K562 (cell line): ENCODE measurements at regions not wholly inside any gene's neighbourhood (a gene's known extent, or its start where the extent isn't known, plus 50 kb on each side); places are given as distances from the start of the nearest gene placed in this dataset.

Experiments used
- ATAC-seq: fragments of 200-7000 bp; cut with Tn5 transposase; 3 replicates; pipeline ENCODE4 v1.9.1; 2020; ENCODE audit warnings: moderate library complexity
- BruUV-seq: library from RNA; stranded (reverse); fragments of 400-500 nt; replicated peaks from 2 replicates; lab custom pipeline; 2021; lab: Mats Ljungman, UMichigan
- CTCF ChIA-PET: fragments of 300-600 bp; formaldehyde crosslinking; extraction: SDS; loops from one replicate; lab custom pipeline; 2021; ENCODE audit warnings: low intra/inter-chr PET ratio; lab: Yijun Ruan, JAX
- POLR2A ChIA-PET: fragments of 300-600, 350-650 bp; sonication (Branson Sonifier 250); formaldehyde crosslinking; extraction: SDS; loops from one replicate; lab custom pipeline; 2021; ENCODE audit warnings: antibody characterized with exemption, inconsistent platforms; lab: Yijun Ruan, JAX
- DNase-seq, 4 experiments: peaks; one replicate each; pipeline versions ENCODE4 v3.0.0 to v3.0.0-alpha.2; 2011 to 2018; ENCODE audit warnings: low spot score in 3 of 4, mixed read lengths in 3 of 4; ENCODE audit errors: extremely low read depth in 1 of 4
- FAIRE-seq: peaks from 2 replicates; lab custom pipeline; 2011; peaks lifted over from hg19 to GRCh38; lab: Jason Lieb, UNC
- H2AFZ ChIP-seq: 2 replicates; pipeline ENCODE4 v1.6.0; 2011; ENCODE audit warnings: low read depth, low read length, control low read depth, inconsistent platforms
- H3K27ac ChIP-seq: fragments of 200-600 bp; 3 replicates; pipeline ENCODE4 v1.8.0; 2011; ENCODE audit warnings: low read depth, mild to moderate bottlenecking, control low read depth, inconsistent platforms, low read length, moderate library complexity, mixed read lengths; ENCODE audit errors: extremely low read depth
- H3K27me3 ChIP-seq, 2 experiments: fragments of 300-600 bp in 1 of 2; 2 replicates in 1 of 2; 3 replicates in 1 of 2; pipeline versions ENCODE4 v1.6.0 to v1.8.0; 2011; ENCODE audit warnings: inconsistent platforms in 2 of 2, low read length in 2 of 2, mild to moderate bottlenecking in 1 of 2, mixed read lengths in 1 of 2, moderate library complexity in 1 of 2; ENCODE audit not compliant: control insufficient read depth in 2 of 2, insufficient read depth in 2 of 2
- H3K36me3 ChIP-seq: fragments of 300-600 bp; 3 replicates; pipeline ENCODE4 v1.8.0; 2011; ENCODE audit warnings: mild to moderate bottlenecking, low read length, inconsistent platforms; ENCODE audit not compliant: control insufficient read depth, insufficient read depth
- H3K4me1 ChIP-seq, 2 experiments: fragments of 200-600 bp in 1 of 2; replicated peaks in 1 of 2; 2 replicates in 1 of 2; 3 replicates in 1 of 2; pipeline versions ENCODE4 v1.5.1 to v1.8.0; 2011; ENCODE audit warnings: inconsistent platforms in 2 of 2, low read length in 2 of 2, mild to moderate bottlenecking in 1 of 2, mixed read lengths in 1 of 2, moderate library complexity in 1 of 2; ENCODE audit not compliant: control insufficient read depth in 2 of 2, insufficient read depth in 2 of 2
- H3K4me2 ChIP-seq: 2 replicates; pipeline ENCODE4 v1.6.1; 2011; ENCODE audit warnings: low read length, control low read depth, inconsistent platforms, mixed read lengths; ENCODE audit not compliant: insufficient read depth
- H3K4me3 ChIP-seq: fragments of 200-600 bp; sonication (generic), shearing (Covaris generic); 2 replicates; pipeline ENCODE4 v1.5.1; 2016; ENCODE audit warnings: control low read depth, inconsistent platforms
- H3K79me2 ChIP-seq: fragments of 200-600 bp; 3 replicates; pipeline ENCODE4 v1.8.0; 2011; ENCODE audit warnings: low read length, inconsistent platforms; ENCODE audit not compliant: control insufficient read depth, insufficient read depth
- H3K9ac ChIP-seq, 2 experiments: 2 replicates each; pipeline versions ENCODE4 v1.6.0 to v1.6.1; 2011; ENCODE audit warnings: low read depth in 2 of 2, low read length in 2 of 2, control low read depth in 1 of 2, inconsistent platforms in 1 of 2, mild to moderate bottlenecking in 1 of 2, mixed read lengths in 1 of 2; ENCODE audit not compliant: insufficient read depth in 1 of 2
- H3K9me1 ChIP-seq: one replicate; pipeline ENCODE4 v1.6.0; 2011; ENCODE audit warnings: inconsistent platforms, mild to moderate bottlenecking, low read length, moderate library complexity; ENCODE audit not compliant: control insufficient read depth, insufficient read depth
- H3K9me3 ChIP-seq: replicated peaks from 2 replicates; pipeline ENCODE4 v1.5.1; 2011; ENCODE audit warnings: low read depth, low read length, inconsistent platforms; ENCODE audit not compliant: control insufficient read depth, insufficient read depth
- H4K20me1 ChIP-seq: replicated peaks from 2 replicates; pipeline ENCODE4 v1.6.1; 2011; ENCODE audit warnings: low read length, inconsistent platforms, mixed read lengths; ENCODE audit not compliant: control insufficient read depth, insufficient read depth
- CBX8 ChIP-seq: fragments of 200-600 bp; sonication (generic); IDR thresholded peaks from 2 replicates; pipeline ENCODE4 v1.6.1; 2012; ENCODE audit warnings: borderline replicate concordance, mixed run types, low read depth, mild to moderate bottlenecking, moderate library complexity, mixed read lengths, low read length, control low read depth, inconsistent platforms; ENCODE audit not compliant: poor library complexity, severe bottlenecking; ENCODE audit errors: extremely low read depth
- FOXK1 ChIP-seq: sonication (generic); formaldehyde crosslinking; IDR thresholded peaks from 2 replicates; pipeline ENCODE4 v1.8.0; 2022; ENCODE audit warnings: missing genetic modification reagents, mild to moderate bottlenecking, borderline replicate concordance
- KAT7 ChIP-seq: sonication (generic); formaldehyde crosslinking; IDR thresholded peaks from 2 replicates; pipeline ENCODE4 v1.8.0; 2022; ENCODE audit warnings: missing genetic modification reagents, mild to moderate bottlenecking, borderline replicate concordance
- MCM5 ChIP-seq: fragments of 450-650 bp; IDR thresholded peaks from 2 replicates; pipeline ENCODE4 v1.6.1; 2016; ENCODE audit warnings: low read depth
- MLX ChIP-seq, 2 experiments: fragments of 450-650 bp in 1 of 2; sonication (generic) in 1 of 2; formaldehyde crosslinking; conservative IDR thresholded peaks; 2 replicates each; pipeline versions ENCODE4 v1.4.0 to v1.8.1; 2020 to 2022; ENCODE audit warnings: mild to moderate bottlenecking in 1 of 2, missing genetic modification reagents in 1 of 2
- RBFOX2 ChIP-seq: fragments of 200-400 bp; formaldehyde crosslinking; IDR thresholded peaks from 2 replicates; pipeline ENCODE4 v1.6.1; 2017; ENCODE audit warnings: low read depth, mild to moderate bottlenecking, low read length, moderate library complexity
- SMAD2 ChIP-seq: fragments of 150-350 bp; IDR thresholded peaks from 2 replicates; pipeline ENCODE4 v1.6.1; 2014; ENCODE audit warnings: low read depth, mild to moderate bottlenecking, low read length
- SNRNP70 ChIP-seq: fragments of 200-400 bp; formaldehyde crosslinking; optimal IDR thresholded peaks from 2 replicates; pipeline ENCODE3; 2017; ENCODE audit warnings: low read depth, low read length
- SPI1 ChIP-seq: IDR thresholded peaks from 2 replicates; pipeline ENCODE4 v1.6.1; 2011; ENCODE audit warnings: low read depth, low read length, control low read depth, borderline replicate concordance
- TFE3 ChIP-seq: fragments of 450-650 bp; formaldehyde crosslinking; IDR thresholded peaks from 2 replicates; pipeline ENCODE4 v1.4.0; 2020; ENCODE audit warnings: mild to moderate bottlenecking, mixed read lengths
- ZNF124 ChIP-seq: sonication (generic); formaldehyde crosslinking; IDR thresholded peaks from 2 replicates; pipeline ENCODE4 v1.8.1; 2022; ENCODE audit warnings: missing genetic modification reagents
- ZNF263 ChIP-seq: sonication (generic); formaldehyde crosslinking; IDR thresholded peaks from 2 replicates; pipeline ENCODE4 v1.8.0; 2022; ENCODE audit warnings: mild to moderate bottlenecking, missing genetic modification reagents, borderline replicate concordance
- ZNF318 ChIP-seq, 2 experiments: fragments of 450-650 bp; IDR thresholded peaks; 2 replicates each; pipeline ENCODE4 v1.6.1; 2016; ENCODE audit warnings: mild to moderate bottlenecking in 2 of 2, borderline replicate concordance in 1 of 2, low read depth in 1 of 2, moderate library complexity in 1 of 2
- WGBS: fragments of 100-300 bp; shearing (Covaris generic); methylation state at CpG from one replicate; pipeline ENCODE4 v1.1.6; 2016; ENCODE audit warnings: low coverage, mixed read lengths; ENCODE audit not compliant: insufficient coverage; ENCODE audit errors: missing lambda C conversion rate; 5-methylcytosine and 5-hydroxymethylcytosine counted together
- in situ Hi-C: fragments of 300-500 bp; cut with MboI; formaldehyde crosslinking; loops from 4 replicates; pipeline ENCODE4 v1.15.0; 2018; ENCODE audit warnings: inconsistent platforms, mixed read lengths
- intact Hi-C: fragments of 100-400 bp; cut with micrococcal nuclease; formaldehyde crosslinking; loops from 2 replicates; pipeline ENCODE4 v1.14.2; 2022

- H3K9ac ChIP-seq = no peak overlapping the region
- no peaks in the 10 kb centered on the region for H3K9me1 ChIP-seq
- no peaks in the 10 kb centered on the region for H3K9me3 ChIP-seq
- H3K36me3 ChIP-seq = no peaks in the 10 kb centered on the region
- 0% methylated on average over 3 of the region's 3 CpGs for WGBS
- DNase-seq (no peak), FAIRE-seq (no peak), ATAC-seq (no peak)
- ChIA-PET CTCF (no interaction called here), POLR2A (no interaction called here)
- no peak overlapping the region for H3K27ac ChIP-seq
- intact Hi-C loops = no loop called here
- no peak overlapping the region for H3K4me3 ChIP-seq
- no peaks in the 10 kb centered on the region for H3K79me2 ChIP-seq
- in situ Hi-C loops = no loop called here
- H4K20me1 ChIP-seq = no peaks in the 10 kb centered on the region
- peaks cover 0 to 16% of the 10 kb centered on the region in 2 experiments; a peak in 1 of 5 replicates for H3K27me3 ChIP-seq
- no peak overlapping the region for H3K4me2 ChIP-seq
- no peak overlapping the region for H2AFZ ChIP-seq
- no TSS peak for BruUV-seq
- H3K4me1 ChIP-seq = no peaks in the 10 kb centered on the region
- TF ChIP-seq SMAD2 = no peak
- no peak for TF ChIP-seq MLX (CRISPR knock-in tag; conservative IDR thresholded peaks at IDR 0.05)
- TF ChIP-seq FOXK1 = no peak
- TF ChIP-seq RBFOX2 = no peak
- no peak for TF ChIP-seq ZNF318 (IDR thresholded peaks at IDR 0.05; ENCODE audit: borderline replicate concordance in 1 of 2, low read depth in 1 of 2)
- no peak for TF ChIP-seq ZNF124 (CRISPR knock-in tag)
- TF ChIP-seq TFE3 (CRISPR knock-in tag) = no peak
- no peak for TF ChIP-seq ZNF263 (CRISPR knock-in tag)
- TF ChIP-seq CBX8 = no peak
- TF ChIP-seq KAT7 (CRISPR knock-in tag) = no peak
- no peak for TF ChIP-seq SPI1
- no peak for TF ChIP-seq MCM5
- no peak for TF ChIP-seq SNRNP70
Measured at GRCh38 chr22:44400763-44401060, 88.0 kb upstream of the SHISAL1 start.
